ENCODE measurements at regions not wholly inside any gene's neighbourhood (a gene's known extent, or its start where the extent isn't known, plus 50 kb on each side); places are given as distances from the start of the nearest gene placed in this dataset.
"Not testable (repeated sequence)": the region's sequence is repeated elsewhere in the genome, so short reads cannot be mapped to it uniquely, and the experiment has no call there.

GRCh38 chr5:71289946-71290345 is 165.5 kb upstream of the BDP1 start:
- peak; percentile 42 to 90 for DNase-seq (ENCODE audit: low spot score in 2 of 2)

GRCh38 chr5:71290979-71291378 is 164.5 kb upstream of the BDP1 start:
- not testable (repeated sequence) for H3K27ac Mint-ChIP-seq; H3K9me3 Mint-ChIP-seq; H3K36me3 Mint-ChIP-seq; DNase-seq (ENCODE audit: low spot score in 2 of 2); ATAC-seq

More at GRCh38 chr5:71289946-71290345, 165.5 kb upstream of the BDP1 start:
- not testable (repeated sequence) for H3K27ac Mint-ChIP-seq, ATAC-seq, H3K36me3 Mint-ChIP-seq, H3K9me3 Mint-ChIP-seq
